B cell (primary cell): ENCODE measurements at regions not wholly inside any gene's neighbourhood (a gene's known extent, or its start where the extent isn't known, plus 50 kb on each side); places are given as distances from the start of the nearest gene placed in this dataset.

Source experiments
- CTCF ChIP-seq: fragments of 200-600 bp; IDR thresholded peaks from one replicate; pipeline ENCODE4 v1.8.0; 2022; ENCODE audit warnings: antibody characterized with exemption, mild to moderate bottlenecking
- EZH2 ChIP-seq: IDR thresholded peaks from 2 replicates; pipeline ENCODE4 v1.6.1; 2012; ENCODE audit warnings: borderline replicate concordance, low read depth, mild to moderate bottlenecking, moderate library complexity, low read length; ENCODE audit not compliant: insufficient read depth, poor library complexity, severe bottlenecking

GRCh38 chr20:58053391-58054055, 174.9 kb downstream of the ANKRD60 start:
- TF ChIP-seq CTCF: no peak
- TF ChIP-seq EZH2: no peak
